ENCODE measurements at regions not wholly inside any gene's neighbourhood (a gene's known extent, or its start where the extent isn't known, plus 50 kb on each side); places are given as distances from the start of the nearest gene placed in this dataset.
A peak's percentile ranks its signal among the peaks of the same experiment; 100 is the strongest.

DNA sequence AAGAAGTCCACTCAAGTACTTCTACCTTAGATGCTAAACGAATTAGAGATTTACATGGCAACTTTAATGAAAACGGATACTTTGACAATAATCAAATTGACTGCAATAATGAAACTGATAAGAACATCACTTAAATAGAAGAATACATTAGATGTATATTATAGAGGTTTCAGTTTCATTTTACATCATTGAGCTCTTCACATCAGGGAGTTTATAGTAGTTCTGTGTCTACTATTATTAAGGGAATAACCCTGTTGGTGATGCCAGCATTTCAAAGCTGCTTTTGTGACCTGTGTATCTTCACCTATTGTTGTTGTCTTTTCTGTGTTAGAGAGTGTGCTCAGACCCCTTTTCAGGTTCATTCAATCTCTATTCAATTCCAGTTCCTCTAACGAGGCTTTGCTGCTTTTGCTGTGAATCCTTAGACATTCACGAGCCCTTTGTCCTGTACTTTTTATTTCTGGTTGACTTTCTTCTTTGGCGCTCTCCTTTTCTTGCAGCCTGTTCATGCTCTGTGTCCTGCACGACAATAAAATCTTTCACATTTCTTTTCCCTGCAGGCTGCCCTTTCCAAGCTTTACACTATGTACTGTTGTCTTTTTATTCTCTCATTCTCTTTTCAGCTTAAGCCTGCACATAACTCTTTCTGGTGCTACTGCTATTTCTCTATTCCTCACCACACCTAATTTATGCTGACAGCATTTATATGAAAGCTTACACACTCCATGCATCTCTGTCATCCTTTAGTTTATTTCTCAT lies 232.1 kb downstream of the CPE start:
- DNase-seq (ENCODE audit: low read depth): no peak

DNA sequence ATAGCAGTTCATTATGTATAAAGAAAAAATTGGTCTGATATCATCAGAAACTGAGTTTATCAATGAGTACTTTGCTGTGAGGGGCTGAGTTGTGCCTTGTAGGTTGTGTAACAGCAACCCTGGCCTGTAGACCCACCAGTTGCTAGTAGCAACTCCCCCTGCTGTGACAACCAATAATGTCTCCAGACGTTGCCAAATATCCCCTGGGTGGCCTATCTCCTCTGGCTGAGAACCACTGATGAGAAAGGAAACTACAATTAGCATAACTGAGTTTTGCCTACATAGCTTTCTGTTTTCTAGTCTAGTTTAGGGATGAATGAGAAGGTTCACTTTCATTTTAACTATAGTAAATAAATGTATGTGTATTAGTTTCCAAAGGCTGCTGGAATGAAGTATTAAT lies 234.1 kb downstream of the CPE start:
- DNase-seq (ENCODE audit: low read depth): no peak

DNA sequence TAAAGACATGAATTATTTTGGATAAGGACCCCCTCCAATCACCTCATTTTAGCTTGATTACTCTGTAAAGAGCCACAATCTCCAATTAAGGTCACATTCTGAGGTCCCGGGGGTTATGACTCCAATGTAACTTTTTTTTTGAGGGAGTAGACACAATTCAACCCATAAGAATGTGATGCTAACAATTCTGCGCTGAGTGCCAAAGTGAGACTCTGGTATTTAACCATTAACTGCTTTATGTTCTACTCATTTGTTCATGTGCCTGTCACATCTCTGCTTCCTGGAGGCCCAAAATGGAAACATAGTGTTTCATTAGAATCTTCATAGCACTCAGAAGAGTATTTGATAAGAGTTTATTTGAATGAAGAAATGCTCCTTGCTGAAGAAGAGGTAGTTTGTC lies 234.8 kb downstream of the CPE start:
- DNase-seq (ENCODE audit: low read depth): no peak

DNA sequence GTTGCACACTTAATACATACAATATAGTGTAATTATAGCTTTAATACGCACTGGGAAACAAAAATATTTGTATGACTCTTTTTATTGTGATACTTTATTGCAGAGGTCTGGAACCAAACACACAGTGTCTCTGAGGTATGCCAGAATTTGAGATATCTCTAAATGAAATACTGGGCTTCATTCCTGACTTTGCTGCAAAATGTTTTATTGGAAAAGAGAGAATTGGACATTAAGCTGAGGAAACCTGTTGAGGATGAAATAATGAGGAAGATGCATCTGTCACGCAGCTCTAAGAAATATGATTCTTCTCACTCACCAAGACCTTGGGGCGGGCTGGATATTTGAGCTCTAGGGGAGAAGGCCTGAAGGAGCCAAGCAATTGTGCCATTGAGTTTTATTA lies 242.1 kb downstream of the CPE start:
- no peak for DNase-seq (ENCODE audit: low read depth)

DNA sequence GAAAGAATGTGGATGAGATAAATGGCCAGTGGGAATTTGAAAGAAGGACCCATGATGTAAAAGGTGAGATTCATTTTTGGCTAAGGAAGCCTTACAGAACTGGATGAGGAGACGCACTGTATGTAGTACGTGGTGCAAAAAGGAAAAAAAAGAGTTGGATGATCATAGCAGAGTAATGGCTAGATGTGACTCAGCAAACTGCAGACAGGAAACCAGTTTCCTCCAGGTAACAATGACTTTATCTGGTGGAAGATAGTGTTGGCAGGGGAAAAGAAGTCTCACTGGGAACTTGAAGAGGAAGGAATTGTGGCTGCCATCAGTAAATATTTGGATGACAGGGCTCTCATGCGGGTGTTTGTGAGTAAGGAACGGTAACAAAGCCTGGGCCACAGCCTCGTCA lies 243.2 kb downstream of the CPE start:
- peak; percentile 13 for DNase-seq (ENCODE audit: low read depth)

DNA sequence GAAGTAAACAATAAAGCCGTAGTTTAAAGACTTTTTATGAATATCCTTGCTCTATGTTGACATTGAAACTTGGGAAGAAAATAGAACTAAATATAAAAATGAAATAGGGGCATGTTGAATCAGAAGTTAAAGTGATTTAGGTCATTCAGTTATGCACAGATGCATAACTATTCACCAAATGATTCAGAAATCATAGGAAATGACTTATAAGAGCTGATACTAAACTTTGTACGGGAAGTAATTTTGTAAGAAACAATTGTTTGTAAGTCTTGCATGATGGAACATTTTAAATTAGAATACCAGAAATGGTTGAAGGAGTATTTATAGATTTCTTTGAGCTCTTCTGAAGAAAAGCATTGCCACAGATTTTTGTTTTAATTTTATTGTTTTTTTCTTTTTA lies 246.5 kb downstream of the CPE start:
- no peak for DNase-seq (ENCODE audit: low read depth)

DNA sequence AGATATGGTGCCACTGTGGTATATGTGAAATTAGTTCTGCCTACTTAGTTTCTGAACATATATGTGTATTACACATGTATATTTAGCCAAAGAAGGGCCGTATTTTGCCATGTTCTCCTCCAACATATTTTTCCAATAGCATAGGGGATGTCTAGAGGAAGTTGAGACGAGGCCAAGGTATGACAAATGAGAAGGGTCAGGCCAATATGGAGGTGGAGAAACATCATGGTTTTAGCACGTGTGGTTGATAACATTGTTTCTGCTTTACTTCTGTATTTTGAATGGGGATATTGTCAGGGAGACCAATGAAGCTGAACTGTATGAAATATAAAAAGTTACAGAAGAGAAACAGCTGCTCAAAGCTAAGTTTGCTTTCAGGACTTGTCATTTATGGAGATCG lies 246.7 kb upstream of the TLL1 start:
- DNase-seq (ENCODE audit: low read depth): no peak

DNA sequence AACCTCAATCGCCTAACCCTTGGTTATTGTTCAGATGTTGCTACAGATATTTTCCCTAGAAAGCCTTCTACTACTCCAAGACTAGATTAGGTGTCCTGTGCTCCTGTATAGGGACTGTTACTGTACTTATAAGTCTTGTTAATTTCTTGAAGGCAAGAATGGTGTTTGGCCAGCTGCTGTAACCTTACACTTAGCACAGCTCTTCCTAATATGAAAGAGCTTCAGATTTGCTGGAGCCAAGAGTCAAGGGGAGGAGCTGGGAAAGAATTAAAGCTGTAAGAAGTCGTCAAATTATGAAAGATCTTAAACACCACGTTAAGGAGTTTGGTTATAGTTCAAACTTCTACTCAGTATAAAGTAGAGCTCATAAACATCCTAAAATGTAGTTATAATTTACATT lies 245.9 kb upstream of the TLL1 start:
- peak; percentile 5 for DNase-seq (ENCODE audit: low read depth)

DNA sequence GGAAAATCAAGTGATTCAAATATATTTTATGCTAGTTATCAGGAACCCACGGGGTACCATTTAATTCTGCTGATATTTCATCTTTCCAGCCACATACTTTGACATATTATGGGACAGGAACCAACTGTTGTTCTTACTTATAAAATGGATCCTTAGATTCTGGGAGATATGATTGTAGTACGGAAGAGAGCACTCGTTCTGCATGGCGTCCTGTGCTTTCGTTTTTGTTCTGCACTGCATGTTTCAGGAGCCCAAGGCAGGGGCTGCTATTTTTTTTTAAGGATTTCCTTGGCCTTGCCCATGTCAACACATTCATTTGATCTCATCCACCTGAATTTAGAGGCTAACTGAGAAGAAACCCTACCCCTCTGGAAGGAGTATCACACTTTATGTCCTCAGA lies 245.5 kb upstream of the TLL1 start:
- peak; percentile 25 for DNase-seq (ENCODE audit: low read depth)

DNA sequence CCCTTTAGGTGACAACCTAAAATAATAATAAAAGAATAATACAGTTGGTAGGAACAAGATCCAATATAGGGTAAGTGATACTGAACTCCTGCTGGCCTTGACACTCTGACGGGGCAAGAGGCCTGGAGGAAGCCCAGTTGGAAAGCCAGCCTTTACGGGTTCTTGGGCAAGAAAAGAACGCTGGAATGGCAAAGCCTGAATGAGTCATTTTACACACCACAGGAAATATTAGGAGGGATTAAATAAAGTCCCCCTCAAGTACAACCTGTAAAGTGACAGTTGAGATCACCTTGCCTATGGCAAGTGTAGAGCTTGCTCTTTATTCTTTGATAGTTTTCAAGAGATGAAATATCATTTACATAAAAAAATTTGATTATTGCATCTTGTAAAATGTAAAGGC lies 244.5 kb upstream of the TLL1 start:
- DNase-seq (ENCODE audit: low read depth): peak; percentile 10

DNA sequence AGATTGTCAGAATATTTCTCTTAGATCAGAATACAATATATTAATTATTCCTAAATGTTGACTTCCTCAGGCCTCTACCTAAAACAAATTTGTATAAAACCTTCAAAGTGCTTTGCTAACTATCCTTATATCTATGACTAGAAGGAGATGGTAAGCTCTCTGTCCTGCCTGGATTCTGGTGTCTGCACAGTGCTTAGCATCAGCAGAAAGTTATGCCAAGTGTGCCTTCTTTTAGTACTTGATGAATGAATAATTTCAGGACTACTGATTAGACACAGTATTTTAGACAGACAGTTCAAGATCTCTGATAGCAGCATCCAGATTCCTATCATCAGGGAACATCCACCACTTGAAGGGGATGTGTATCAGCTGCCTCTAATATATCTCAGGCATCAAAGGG lies 242.4 kb upstream of the TLL1 start:
- DNase-seq (ENCODE audit: low read depth): no peak

DNA sequence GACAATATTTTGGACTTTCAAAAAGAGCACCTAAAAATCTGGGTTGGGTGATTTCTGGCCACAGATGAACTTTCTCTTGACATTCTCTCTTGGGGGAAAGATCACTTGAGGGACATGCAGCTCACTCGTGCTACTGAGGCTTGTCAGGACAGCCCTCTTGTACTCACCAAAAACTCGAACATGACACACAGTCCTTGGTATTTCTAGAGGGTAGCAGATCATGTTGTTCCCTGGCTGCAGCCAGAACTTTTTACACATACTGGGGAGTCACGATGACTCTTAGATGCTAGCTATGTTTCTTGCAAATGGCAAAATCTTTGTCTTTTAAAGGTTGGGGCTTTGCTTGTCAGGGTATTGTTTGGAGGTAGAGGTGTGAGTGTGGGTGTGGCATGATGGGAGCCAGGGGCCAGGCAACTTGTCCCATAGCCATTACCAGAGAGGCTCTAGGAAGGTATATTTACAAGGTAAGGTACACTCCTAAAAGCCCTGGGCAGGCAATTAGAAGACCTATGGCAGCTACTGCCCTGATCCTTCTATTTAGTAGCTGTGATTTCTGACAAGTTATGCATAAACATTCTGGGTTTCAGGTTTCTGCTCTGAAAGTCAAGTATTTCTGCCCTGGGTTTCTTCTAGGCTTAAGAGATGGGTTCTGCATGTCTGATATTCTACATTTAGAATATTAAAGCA lies 241.7 kb upstream of the TLL1 start:
- DNase-seq (ENCODE audit: low read depth): no peak

DNA sequence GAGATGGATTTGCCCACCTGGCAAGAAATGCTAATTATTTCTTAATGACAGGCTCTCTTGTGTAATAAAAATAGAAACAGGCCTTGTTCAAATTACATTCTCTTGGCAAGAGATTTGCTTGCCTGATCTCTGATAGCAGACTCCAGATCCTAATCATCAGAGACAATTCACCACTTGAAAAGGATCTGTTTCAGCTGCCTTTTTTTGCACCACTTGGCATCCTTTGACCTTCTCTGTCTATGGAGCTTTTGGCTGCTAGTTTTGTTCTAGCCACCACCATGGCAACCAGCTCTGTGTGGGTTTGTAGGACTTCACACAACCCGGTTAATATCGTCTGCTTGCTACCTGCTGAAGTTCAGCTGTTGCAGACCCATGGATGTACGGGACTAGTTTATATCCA lies 241.1 kb upstream of the TLL1 start:
- no peak for DNase-seq (ENCODE audit: low read depth)

DNA sequence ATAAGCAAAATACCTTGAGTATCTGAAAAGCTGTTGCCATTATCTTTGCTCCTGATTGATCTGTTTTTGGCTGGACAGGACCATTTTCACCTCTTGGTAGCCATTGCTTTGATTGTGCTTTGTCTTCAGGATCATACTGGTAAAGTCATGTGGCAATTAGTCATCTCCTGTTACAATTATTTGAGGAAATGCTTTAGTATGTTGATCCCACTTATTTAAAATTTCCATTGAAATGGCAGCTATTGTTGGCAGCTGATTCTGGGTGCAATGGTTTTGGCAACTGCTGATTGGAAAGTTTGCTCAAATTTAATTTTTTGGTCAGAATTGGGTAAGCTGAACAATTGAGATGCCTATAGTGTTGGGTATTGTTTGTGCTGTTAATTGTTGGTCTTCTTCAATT lies 238.3 kb upstream of the TLL1 start:
- DNase-seq (ENCODE audit: low read depth): no peak

DNA sequence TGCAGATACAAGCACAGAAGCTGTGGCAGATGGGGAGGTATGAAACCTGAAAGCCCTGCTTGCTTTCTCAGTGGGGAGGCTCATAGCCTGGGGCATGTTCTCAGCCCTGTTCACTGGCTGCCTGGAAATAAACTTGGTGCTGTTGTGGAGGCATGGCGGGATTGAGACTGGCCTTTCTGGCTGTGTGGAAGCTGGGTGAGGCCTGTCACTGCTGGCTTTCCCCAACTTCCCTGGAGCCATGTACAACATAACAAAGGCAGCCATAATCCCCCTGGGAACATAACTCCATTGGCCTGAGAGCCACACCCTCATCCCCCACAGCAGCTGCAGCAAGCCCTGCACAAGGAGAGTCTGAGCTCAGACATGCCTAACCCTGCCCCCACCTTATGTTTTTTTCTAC lies 237.7 kb upstream of the TLL1 start:
- DNase-seq (ENCODE audit: low read depth): no peak

DNA sequence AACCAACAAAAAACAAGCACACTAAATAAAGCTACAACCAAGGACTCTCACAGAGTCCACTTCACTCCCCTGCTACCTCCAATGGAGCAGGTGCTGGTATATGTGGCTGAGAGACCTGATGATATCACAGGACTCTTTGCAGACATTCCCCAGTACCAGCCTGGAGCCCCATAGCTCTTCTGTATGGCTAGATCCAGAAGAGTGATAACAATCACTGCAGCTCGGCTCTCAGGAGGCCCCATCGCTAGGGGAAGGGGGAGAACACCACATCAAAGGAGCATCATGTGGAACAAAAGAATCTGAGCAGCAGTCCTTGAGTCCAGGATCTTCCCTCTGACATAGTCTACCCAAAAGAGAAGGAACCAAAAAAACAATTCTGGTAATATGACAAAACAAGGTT lies 237.1 kb upstream of the TLL1 start:
- DNase-seq (ENCODE audit: low read depth): no peak

DNA sequence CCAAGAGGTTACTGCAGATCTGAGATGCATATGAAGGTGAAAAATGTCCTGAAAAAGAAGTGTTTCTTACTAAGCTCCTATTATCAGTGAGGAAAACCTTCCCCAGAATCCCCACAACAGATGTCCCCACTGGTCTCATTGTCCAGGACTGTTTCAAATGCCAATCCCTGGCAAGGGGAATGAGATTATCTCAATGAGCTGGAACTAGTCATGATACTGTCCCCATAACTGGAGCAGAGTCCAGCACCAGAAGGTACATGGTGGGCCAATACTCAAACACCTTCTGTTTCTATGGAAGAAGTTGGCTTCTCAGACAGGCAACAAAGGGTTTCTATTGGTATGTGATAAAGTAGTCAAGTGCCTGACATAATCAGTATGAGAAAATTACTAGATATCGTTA lies 221.1 kb upstream of the TLL1 start:
- no peak for DNase-seq (ENCODE audit: low read depth)

DNA sequence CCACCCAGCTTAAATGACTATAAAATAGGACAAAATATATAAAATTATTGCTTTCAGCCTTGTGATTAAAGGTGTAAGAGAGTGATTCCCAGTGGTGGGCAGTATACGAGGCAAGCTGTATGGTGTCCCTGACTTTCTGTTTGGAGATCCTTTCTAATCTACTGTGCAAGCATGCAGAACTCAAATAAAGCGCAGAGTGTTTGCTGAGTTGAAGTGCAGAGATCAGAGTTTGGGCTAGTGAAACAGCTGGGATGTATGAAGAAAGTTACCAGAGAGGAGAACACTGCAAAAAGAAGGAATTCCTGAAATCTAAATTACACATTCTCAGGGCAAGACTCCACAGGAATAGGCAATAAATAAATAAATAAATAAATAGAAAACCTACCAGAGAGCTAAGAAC lies 218.5 kb upstream of the TLL1 start:
- DNase-seq (ENCODE audit: low read depth): no peak

DNA sequence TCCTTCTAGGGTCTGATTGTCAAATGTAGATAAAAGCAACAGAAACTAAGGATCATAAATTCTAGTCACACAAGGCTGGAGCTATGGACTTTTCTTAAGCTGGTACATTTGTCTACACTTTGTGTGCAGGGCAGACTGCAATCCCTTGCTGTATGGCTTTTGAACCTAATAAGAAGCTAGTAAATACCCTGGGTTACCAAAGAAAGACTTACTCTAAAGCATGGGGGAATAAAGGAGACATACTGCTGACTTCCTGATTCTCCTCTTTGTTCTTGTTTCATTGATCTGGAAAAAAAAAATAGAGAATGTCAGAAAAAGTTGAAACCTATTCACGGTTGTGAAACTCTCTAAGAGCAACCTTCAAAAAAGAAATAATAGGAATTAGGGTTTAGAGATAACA lies 216.6 kb upstream of the TLL1 start:
- DNase-seq (ENCODE audit: low read depth): no peak

DNA sequence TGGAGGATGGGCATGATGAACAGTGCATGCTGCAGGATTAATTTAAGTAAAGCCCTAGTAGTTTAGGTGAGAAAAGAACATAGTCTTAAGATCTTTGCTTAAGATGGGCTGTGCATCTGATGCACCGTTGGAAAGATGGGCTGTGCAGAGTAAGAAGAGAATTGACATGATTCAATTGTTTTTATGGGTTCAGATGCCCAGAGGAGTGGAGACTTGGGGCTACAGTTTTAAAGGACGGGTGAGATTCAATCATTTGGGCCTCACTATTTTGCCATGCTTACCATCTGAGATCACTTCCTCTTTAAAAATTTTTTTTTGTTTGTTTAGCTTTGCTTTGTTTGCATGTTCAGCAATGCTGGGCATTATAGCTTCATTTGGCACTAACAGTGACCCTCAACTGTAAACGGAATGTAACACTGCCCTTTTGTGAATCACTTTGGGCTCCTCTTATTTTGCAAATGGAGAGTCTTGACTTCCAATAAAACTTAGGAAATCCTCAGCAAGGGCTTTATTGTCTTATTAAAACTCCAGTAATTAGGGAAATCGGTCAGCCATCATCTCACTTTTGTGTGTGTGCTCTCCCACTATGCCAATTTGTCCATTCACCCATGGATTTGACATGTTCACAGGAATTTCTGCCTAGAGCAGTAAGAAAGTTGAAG lies 216.1 kb upstream of the TLL1 start:
- no peak for DNase-seq (ENCODE audit: low read depth)

DNA sequence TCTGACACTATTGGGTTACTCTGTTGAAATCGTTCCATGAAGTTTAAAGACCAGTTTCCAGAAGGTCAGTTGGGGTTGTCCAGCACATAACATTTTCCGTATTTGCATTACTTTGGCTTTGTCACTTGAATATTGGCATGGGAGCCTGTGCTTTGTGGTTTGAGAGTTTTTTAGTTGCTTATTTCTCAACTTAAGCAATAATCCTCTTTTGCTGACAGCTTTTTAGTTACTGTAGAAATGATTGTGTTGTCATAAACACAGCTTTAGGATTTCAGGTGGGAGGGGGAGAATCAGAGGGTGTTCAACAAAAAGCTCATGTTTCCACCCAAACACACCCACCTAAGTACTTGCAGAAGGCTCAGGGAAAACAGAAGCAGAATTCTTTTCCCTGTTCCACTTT lies 210.7 kb upstream of the TLL1 start:
- no peak for DNase-seq (ENCODE audit: low read depth)

DNA sequence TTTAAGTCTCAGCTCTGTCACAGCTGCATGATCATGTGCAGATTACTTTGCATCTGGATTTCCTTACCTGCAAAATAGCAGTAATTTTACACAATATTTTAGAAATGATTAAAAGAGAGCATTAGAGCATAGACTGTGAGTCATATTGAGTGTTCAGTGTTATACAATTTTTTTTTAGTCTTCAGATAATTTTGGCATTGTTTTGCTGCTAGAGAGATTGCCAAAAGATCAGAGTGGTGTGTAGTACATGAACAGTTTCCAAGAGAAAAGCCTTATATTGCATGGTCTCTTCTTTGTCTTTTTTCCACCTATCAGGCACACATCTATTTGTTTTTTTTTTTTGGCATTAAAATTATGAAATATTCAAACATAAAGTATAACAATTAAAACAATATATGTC lies 209.6 kb upstream of the TLL1 start:
- DNase-seq (ENCODE audit: low read depth): no peak

DNA sequence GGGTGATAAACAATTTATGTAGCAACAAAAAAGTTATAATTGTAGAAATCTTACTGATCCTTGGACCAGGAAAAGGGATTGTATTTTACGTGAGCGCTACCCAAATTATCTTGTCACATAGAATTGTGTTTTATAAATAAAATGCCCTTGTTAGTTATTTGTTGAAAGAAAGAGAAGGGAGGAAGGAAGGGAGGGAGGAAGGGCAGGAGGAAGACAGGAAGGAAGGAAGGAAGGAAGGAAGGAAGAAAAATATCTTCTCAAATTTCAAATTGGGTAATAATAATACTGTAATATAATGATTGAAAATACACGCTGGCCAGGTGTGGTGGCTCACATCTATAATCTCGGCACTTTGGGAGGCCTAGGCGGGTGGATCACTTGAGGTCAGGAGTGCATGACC lies 206.2 kb upstream of the TLL1 start:
- DNase-seq (ENCODE audit: low read depth): no peak
